SK-N-SH (cell line): ENCODE measurements at regions not wholly inside any gene's neighbourhood (a gene's known extent, or its start where the extent isn't known, plus 50 kb on each side); places are given as distances from the start of the nearest gene placed in this dataset.

Experiments
- FOXM1 ChIP-seq: IDR thresholded peaks from 2 replicates; pipeline ENCODE4 v1.4.0; 2012; ENCODE audit warnings: low read depth, mild to moderate bottlenecking
- POLR2AphosphoS5 ChIP-seq: IDR thresholded peaks from 2 replicates; pipeline ENCODE4 v1.6.1; 2012; ENCODE audit warnings: low read depth, low read length
- TCF12 ChIP-seq: IDR thresholded peaks from 2 replicates; pipeline ENCODE4 v1.4.0; 2012
- YY1 ChIP-seq: IDR thresholded peaks from 2 replicates; pipeline ENCODE4 v1.4.0; 2012; ENCODE audit warnings: low read depth, mild to moderate bottlenecking
- TF ChIP-seq, protein P1 (sequence below): fragments of 200-600 bp; sonication (generic); IDR thresholded peaks from 2 replicates; pipeline ENCODE4 v1.6.1; 2017; ENCODE audit warnings: antibody characterized with exemption, mild to moderate bottlenecking, moderate library complexity

DNA sequence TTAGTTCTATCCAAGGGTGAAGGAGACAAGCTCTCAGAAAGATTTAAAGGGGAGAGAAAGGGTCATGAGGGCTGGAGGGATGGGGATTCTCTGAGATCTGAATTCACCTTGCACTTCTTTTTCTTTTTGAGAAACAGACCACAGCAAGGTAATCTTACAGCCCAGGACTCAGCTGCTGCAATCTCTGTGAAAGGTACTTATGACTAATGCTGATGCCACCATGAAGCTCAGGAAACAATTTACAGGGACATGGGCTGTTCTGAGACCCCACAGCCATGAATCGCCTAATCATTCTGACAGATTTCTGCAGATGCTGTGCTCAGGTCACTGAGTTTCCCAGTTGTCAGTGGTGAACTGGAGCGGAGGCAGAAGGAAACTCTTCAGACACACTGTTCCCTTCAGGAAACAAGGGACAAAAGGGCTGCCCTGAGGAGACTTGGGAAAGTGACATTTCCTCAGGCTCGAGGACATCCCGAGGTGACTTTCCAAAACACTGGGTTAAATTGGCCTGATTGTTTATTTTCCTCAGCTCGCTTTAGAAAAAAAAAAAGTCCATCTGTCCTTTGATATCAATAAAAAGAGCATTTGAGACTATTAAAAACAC is 103.8 kb upstream of the PLCB4 start:
- no peak for TF ChIP-seq TCF12
- TF ChIP-seq, protein P1, sequence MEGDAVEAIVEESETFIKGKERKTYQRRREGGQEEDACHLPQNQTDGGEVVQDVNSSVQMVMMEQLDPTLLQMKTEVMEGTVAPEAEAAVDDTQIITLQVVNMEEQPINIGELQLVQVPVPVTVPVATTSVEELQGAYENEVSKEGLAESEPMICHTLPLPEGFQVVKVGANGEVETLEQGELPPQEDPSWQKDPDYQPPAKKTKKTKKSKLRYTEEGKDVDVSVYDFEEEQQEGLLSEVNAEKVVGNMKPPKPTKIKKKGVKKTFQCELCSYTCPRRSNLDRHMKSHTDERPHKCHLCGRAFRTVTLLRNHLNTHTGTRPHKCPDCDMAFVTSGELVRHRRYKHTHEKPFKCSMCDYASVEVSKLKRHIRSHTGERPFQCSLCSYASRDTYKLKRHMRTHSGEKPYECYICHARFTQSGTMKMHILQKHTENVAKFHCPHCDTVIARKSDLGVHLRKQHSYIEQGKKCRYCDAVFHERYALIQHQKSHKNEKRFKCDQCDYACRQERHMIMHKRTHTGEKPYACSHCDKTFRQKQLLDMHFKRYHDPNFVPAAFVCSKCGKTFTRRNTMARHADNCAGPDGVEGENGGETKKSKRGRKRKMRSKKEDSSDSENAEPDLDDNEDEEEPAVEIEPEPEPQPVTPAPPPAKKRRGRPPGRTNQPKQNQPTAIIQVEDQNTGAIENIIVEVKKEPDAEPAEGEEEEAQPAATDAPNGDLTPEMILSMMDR, result no peak
- TF ChIP-seq YY1, result no peak
- TF ChIP-seq FOXM1, result no peak
- TF ChIP-seq POLR2AphosphoS5, result no peak
